ENCODE measurements at regions not wholly inside any gene's neighbourhood (a gene's known extent, or its start where the extent isn't known, plus 50 kb on each side); places are given as distances from the start of the nearest gene placed in this dataset.

- Histone ChIP-seq H3K18ac (ENCODE audit: extremely low read depth, low read length) (peak overlapping the region; percentile 84), H3K79me2 (ENCODE audit: control insufficient read depth in 1 of 2, insufficient read depth in 2 of 2, low read length in 2 of 2) (no peaks in the 10 kb centered on the region), H2AFZ (ENCODE audit: low read length) (no peak overlapping the region), H2BK5ac (ENCODE audit: low read depth, low read length) (no peak overlapping the region), H4K91ac (replicated peaks; ENCODE audit: insufficient read length, low read length) (peak overlapping the region; percentile 78), H3K9ac (replicated peaks in 1 of 4; ENCODE audit: extremely low read depth in 1 of 4, low read depth in 3 of 4, low read length in 3 of 4) (no peak overlapping the region), H3K4me2 (ENCODE audit: insufficient read depth in 1 of 2, low read depth in 2 of 2, low read length in 2 of 2) (no peak overlapping the region), H2AK5ac (ENCODE audit: low read depth, low read length) (no peak overlapping the region), H2BK20ac (ENCODE audit: low read length) (peak overlapping the region; percentile 97), H3K9me3 (ENCODE audit: insufficient read depth in 2 of 2, low read depth in 1 of 2, low read length in 1 of 2) (peaks cover 0 to 4% of the 10 kb centered on the region in 2 experiments; a peak in 1 of 4 replicates), H3K36me3 (ENCODE audit: control insufficient read depth in 2 of 4, insufficient read depth in 4 of 4, low read length in 3 of 4) (no peaks in the 10 kb centered on the region), H3K4me3 (ENCODE audit: extremely low read depth in 1 of 4, insufficient read depth in 2 of 4, low read depth in 3 of 4, low read length in 4 of 4) (no peak overlapping the region), H4K5ac (ENCODE audit: insufficient read length, low read depth, low read length) (no peak overlapping the region), H2BK12ac (ENCODE audit: low read depth, low read length) (peak overlapping the region; percentile 71; the same call in 1 of the 2 replicates), H3K23me2 (ENCODE audit: low read depth, low read length) (peaks cover 6% of the 10 kb centered on the region; the same call in 1 of the 2 replicates), H2BK15ac (ENCODE audit: low read length) (0 out of 2 replicates have a peak overlapping the region, but pooled peaks have one; percentile 14), H4K20me1 (replicated peaks in 1 of 2; ENCODE audit: control insufficient read depth in 1 of 2, insufficient read depth in 2 of 2, low read length in 2 of 2) (no peaks in the 10 kb centered on the region), H3K23ac (ENCODE audit: insufficient read length) (no peak overlapping the region), H3K4me1 (replicated peaks in 1 of 4; ENCODE audit: control insufficient read depth in 3 of 4, insufficient read depth in 4 of 4, low read length in 3 of 4) (peaks cover 0 to 10% (median 4%) of the 10 kb centered on the region in 4 experiments; a peak in 4 of 7 replicates), H3K79me1 (ENCODE audit: low read depth, low read length) (no peaks in the 10 kb centered on the region), H3K14ac (ENCODE audit: insufficient read length) (no peak overlapping the region), H3K27me3 (replicated peaks in 1 of 4; ENCODE audit: control insufficient read depth in 3 of 4, extremely low read depth in 1 of 4, insufficient read depth in 3 of 4, low read length in 3 of 4) (no peaks in the 10 kb centered on the region), H3K56ac (replicated peaks; ENCODE audit: insufficient read length, low read depth, low read length) (no peak overlapping the region), H3K4ac (replicated peaks; ENCODE audit: insufficient read length, low read depth, low read length) (peak overlapping the region; percentile 98), H4K8ac (ENCODE audit: extremely low read depth, insufficient read depth, low read length) (no peak overlapping the region), H3K27ac (ENCODE audit: low read depth, low read length) (no peak overlapping the region), H2BK120ac (replicated peaks; ENCODE audit: low read depth, low read length) (peak overlapping the region; percentile 75)
- ChIA-PET POLR2A (ENCODE audit: partially characterized antibody) (interaction anchor here (0.7 to 1.2 kb wide), 2 partner anchors 12 to 1382 kb away, joined by 3 to 4 read pairs; no protein-coding TSS in a partner anchor), CTCF (ENCODE audit: partially characterized antibody) (no interaction called here)
- DNase-seq (ENCODE audit: low read depth in 1 of 2, low spot score in 2 of 2) (no peak), FAIRE-seq (no peak)
- WGBS, 2 experiments (ENCODE audit: extremely low coverage in 1 of 2, insufficient coverage in 1 of 2, insufficient read length in 1 of 2, insufficient replicate concordance in 2 of 2, low coverage in 1 of 2, low lambda C conversion rate in 2 of 2, missing lambda C conversion rate in 1 of 2) = 78% methylated on average over 3 of the region's 3 CpGs; no CpG with 5 or more reads in 1 of the 2 experiments
- TF ChIP-seq ZNF274 (IDR thresholded peaks at IDR 0.05; ENCODE audit: borderline replicate concordance, extremely low read depth, low read length) = no peak
These were observed 143.8 kb upstream of the NDUFV2 start for GRCh38 chr18:8958660-8959059.

Measured in H1 (cell line).